Suppressor macrophage (primary cell): ENCODE measurements at regions not wholly inside any gene's neighbourhood (a gene's known extent, or its start where the extent isn't known, plus 50 kb on each side); places are given as distances from the start of the nearest gene placed in this dataset.
A peak's percentile ranks its signal among the peaks of the same experiment; 100 is the strongest.
"Not testable (repeated sequence)": the region's sequence is repeated elsewhere in the genome, so short reads cannot be mapped to it uniquely, and the experiment has no call there.

Source experiments
- DNase-seq, 4 experiments: peaks; one replicate each; pipeline ENCODE4 v3.0.0-alpha.2; 2020 to 2022

DNA sequence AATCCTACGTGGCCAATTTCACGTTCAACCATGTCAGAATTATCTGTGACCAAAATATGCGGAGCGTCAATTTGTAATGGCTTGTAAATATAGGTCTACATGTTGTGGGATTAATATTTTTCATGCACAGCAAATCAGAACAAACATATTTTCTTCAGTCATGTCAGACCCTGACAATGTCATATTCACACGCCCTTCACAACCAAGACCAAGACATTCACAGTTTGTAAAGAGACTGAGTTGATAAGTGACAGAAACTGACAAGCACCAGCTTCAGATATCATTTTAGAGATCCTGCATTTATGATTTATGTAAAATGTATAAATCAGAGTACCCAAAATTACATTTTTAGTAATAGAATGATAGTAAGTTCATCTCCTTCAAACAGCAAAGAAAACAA, 57.3 kb upstream of the NOVA1 start:
- DNase-seq: no peak

GRCh38 chr14:26663506-26663905, 65.7 kb upstream of the NOVA1 start:
- DNase-seq: no peak

- not testable (repeated sequence) for DNase-seq
Measured at GRCh38 chr14:26678732-26679420, 81.0 kb upstream of the NOVA1 start.

DNA sequence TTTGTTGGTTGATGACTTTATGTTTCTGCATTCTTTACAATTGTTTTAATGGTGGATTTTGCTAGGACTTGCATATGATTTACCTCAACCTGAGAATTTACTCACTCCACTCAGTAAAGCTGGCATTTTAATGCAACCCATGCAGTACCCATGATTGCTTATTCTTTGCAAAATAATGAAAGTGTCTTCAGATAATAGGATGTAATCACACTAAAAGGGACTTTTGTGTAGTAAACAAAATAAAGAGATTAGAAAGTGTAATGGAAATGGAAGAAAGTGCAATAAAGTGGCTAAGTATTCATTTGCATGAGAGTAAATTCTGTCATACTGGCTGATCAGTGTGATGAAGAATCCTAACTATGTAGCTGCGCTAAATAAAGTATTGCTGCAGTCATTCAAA, 87.6 kb upstream of the NOVA1 start:
- no peak for DNase-seq

- DNase-seq: no peak
Measured at GRCh38 chr14:26687301-26687837, 89.5 kb upstream of the NOVA1 start.

- no peak for DNase-seq
Measured at GRCh38 chr14:26694521-26694920, 96.7 kb upstream of the NOVA1 start.

DNA sequence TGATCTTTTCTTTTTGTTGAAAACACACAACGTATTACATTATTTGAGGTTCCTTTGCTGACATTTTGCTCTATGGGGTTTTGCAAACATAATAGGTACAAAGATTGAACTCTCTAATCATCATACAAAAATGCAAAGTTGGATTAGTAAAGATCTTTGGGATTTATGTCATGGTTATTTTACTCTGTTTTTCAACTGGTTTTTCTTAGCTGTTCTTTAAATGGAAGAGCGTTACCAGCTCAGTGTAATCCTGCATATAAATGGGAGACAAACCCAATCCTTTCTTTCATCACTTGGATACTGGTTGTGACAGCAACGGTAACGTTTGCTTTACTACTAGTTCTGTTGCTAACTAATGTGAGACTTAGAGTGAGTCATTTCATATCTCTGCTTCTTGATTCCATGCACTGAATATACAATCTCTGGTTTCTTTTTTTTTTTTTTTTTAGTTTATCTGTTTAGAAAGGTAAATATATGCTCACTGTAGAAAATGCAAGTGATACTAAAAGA, 104.9 kb upstream of the NOVA1 start:
- no peak for DNase-seq

DNA sequence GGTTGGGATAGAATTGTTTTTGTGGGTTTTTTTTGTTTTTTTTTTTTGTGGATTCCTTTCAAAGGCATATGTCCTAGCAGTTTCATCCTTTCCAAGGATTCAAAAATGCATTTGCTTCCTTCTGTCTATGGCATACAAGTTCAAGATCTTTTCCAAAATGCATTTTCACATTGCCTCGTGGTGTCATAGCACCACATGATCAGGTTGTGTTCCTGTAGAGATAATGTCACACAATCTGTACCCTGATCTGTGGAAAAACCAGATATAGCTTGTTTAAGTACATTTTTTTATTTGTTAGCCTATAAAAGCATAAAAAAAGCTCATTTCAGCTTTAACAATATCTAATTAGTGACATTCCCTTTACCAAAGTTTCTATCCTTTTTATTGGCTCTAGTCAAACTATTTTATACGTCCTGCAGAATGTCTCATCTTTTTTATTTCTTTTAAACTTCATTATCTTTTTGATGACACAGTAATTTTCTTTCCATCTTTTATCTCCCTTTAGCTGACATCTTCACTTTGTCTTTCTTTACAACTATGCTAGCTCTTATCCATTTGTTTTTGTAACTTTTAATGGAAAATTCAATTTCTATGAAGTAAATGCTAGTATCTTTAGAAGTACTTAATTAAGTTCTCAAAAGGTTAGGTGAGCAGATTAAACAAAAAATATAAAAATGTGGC, 106.0 kb upstream of the NOVA1 start:
- no peak for DNase-seq

- no peak for DNase-seq
Measured at GRCh38 chr14:26707234-26707633, 109.4 kb upstream of the NOVA1 start.

- DNase-seq: peak in 2 of 4 experiments; percentile 7 to 11
Measured at GRCh38 chr14:26709019-26709418, 111.2 kb upstream of the NOVA1 start.

DNA sequence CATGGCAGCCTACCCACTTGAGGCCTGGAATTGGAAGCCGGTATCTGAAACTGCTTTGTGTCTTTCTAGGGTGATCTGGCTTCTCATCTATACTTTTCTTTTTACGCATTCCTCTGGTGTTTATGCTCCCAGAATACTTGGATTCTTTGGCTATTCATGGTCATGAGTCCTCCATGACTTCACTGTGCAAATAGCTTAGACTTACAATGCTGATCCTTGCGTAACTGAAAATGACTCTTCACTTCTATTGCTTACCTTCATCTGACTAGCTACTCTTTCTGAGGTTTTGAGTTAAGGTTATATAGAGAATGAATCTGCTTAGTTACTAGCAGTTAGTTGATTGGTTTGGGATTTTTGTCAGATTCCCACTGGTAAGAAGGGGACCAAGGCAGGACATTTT, 121.7 kb upstream of the NOVA1 start:
- DNase-seq: no peak

DNA sequence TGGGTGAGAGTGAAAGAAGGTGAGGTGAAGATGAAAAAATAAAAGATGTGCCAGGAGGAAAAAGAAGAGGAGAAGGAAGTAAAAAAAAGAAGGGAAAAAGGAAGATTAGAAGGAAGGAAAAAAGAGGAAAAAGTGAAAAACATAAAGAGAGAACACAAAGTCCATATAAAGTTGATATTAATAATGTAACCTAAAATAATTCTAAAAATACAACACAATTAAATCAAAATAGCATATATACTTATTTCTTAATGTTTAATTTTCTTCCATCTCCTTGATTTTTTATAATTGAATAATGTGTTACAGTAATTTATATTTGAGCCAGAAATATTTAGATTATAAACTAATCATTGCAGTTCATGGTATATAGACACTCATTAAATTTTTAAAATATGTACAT, 124.4 kb upstream of the NOVA1 start:
- DNase-seq: no peak

GRCh38 chr14:26729851-26730250, 132.0 kb upstream of the NOVA1 start:
- DNase-seq: no peak

DNA sequence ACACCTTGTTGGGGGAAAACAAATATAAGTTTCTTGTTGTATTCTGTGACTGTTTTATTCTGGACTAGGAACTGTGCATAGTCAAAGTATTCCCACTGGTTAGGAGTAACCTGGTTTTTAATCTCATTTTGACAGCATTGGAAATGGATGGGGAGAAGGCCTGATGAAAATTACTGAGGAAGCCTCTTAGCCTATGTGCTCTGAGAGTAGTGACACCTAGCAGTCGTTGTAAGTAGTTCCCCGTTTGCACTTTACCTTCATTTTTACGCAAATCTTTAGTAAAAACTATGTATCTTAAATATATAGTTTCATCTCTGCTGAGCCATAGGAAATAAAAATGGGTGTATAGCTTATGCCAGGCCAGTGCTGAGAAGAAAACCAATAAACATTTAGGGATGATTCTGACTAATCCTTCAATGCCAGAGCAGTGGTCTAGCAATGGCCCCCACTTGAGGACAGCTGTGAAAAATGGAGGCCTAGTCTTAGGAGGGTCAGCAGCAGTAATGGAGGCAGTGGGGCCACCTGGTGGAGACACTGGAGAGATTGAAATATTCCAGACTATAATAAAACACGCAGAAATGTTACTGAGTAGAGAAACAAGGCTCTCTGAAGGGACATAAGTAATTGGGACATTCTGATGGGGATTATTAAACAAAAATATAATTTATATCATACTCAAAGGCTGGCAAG, 133.2 kb upstream of the NOVA1 start:
- DNase-seq: no peak

DNA sequence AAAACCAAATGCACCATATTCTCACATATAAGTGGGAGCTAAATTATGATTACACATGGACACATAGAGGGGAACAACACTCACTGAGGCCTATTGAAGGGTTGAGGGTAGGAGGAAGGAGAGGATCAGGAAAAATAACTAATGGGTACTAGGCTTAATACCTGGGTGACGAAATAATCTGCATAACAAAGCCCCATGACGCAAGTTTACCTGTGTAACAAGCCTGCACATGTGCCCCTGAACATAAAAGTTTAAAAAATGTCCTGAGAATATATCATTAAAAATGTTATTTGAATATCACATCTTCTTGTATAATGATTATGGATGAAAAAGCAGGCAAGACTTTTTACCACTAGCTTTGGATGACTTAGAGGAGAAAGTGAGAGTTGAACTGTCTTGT, 138.0 kb upstream of the NOVA1 start:
- DNase-seq: no peak

GRCh38 chr14:26738571-26738970, 140.7 kb upstream of the NOVA1 start:
- DNase-seq: no peak

- no peak for DNase-seq
Measured at GRCh38 chr14:26741711-26742212, 143.9 kb upstream of the NOVA1 start.

DNA sequence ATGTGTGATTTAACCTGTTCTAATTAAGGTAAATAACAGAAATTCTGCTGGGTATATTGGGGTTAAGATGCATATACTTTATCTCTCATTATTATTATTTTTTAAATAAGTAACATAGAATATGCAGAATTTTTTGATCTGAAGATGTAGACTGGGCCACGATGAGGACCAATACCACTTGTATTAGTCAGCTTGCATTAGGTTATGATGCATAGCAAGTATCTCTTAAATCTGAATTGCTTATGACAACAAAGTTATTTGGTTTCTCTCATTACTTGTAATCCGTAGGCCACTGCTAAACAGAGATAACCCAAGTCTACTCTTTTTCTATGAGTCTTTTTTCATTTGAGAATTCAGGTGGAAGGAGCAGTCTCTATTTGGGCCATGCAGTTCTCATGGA, 145.5 kb upstream of the NOVA1 start:
- DNase-seq: no peak

DNA sequence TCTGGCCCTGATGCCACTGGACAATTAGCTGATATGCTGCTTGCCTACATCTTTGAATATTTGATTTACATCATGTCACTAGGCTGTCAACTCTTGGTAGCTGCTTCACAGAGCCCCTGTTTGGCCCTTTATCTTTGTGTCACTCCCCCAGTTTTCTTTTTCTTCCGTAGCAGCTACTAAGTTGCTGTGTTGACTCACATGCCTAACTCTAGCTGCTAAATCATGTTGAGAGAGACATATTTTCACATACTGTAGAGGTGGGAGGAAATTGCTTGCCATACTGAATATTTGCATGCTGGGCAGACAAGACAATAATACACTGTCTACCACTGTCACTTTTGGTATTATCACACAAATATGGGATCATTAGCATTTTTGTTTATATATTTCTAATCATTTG, 147.1 kb upstream of the NOVA1 start:
- no peak for DNase-seq

DNA sequence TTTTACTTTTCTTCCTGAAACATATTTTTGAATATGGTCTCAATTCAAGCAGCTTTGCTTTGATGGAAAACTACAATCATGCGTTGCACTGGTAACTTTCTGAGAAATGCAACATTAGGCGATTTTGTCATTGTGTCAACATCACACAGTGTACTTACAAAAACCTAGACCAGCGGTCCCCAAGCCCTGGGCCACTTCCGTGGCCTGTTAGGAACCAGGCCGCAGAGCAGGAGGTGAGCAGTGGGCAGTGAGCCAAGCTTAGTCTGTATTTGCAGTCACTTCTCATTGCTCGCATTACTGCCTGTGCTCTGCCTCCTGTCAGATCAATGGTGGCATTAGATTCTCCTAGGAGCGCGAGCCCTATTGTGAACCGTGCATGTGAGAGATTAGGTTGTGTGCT, 163.7 kb upstream of the NOVA1 start:
- DNase-seq: no peak

- DNase-seq: no peak
Measured at GRCh38 chr14:26765301-26765700, 167.5 kb upstream of the NOVA1 start.

DNA sequence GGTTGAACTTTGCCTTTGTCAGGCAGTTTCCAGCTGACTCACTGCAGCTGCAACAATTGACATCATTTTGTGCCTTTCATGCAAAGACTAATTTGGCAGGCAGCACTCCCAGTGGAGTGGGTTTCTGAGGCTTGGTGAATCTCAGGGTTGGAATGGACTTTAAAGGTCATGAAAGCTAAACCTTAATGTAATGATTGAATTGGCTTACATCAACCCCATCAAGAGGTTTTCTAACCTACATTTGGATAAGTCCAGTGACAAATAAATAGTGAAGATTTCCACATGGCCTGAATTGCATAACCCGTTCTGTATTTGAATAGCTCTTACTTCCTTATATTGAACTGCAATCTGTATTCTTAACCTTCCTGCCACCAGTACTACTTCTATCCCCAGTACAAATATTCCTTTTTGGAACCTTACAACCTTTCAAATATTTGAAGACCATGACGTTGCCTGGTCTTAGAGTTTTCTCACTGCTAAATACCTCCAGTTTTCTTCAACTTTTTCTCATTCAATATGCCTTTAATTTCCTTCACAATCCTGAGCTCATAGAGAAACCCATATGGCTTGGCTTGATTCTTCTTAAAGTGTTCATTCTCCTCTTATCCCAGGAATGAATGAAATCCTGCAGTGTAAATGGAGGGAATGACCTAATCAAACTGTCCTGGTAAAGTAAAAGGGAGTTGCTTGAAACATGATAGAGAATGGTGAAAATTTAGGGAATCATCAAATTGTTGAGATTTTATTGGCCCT, 168.1 kb upstream of the NOVA1 start:
- peak in 3 of 4 experiments; percentile 13 to 27 (median 26) for DNase-seq

GRCh38 chr14:26766726-26767125, 168.9 kb upstream of the NOVA1 start:
- no peak for DNase-seq
